Liver (tissue), 8 donors: ENCODE measurements at regions not wholly inside any gene's neighbourhood (a gene's known extent, or its start where the extent isn't known, plus 50 kb on each side); places are given as distances from the start of the nearest gene placed in this dataset.
A peak's percentile ranks its signal among the peaks of the same experiment; 100 is the strongest.

Experiments used
- DNase-seq: peaks from one replicate; pipeline ENCODE4 v3.0.0-alpha.2; 2017; ENCODE audit warnings: low spot score
- H3K27ac ChIP-seq, 2 donors: one replicate each; pipeline ENCODE4 v1.7.0; 2013; ENCODE audit warnings: inconsistent platforms in 2 of 2, low read length in 2 of 2, control low read depth in 1 of 2, low read depth in 1 of 2, mild to moderate bottlenecking in 1 of 2
- H3K27me3 ChIP-seq, 4 donors: one replicate each; pipeline versions ENCODE4 v1.6.1 to v1.7.0; 2013; ENCODE audit warnings: low read length in 3 of 4, inconsistent platforms in 1 of 4, mild to moderate bottlenecking in 1 of 4, moderate library complexity in 1 of 4; ENCODE audit not compliant: control insufficient read depth in 4 of 4, insufficient read depth in 4 of 4
- H3K36me3 ChIP-seq, 4 donors: one replicate each; pipeline versions ENCODE4 v1.6.1 to v1.7.0; 2013; ENCODE audit warnings: low read length in 3 of 4, mild to moderate bottlenecking in 3 of 4, low read depth in 1 of 4, moderate library complexity in 1 of 4; ENCODE audit not compliant: control insufficient read depth in 4 of 4, insufficient read depth in 3 of 4
- H3K4me1 ChIP-seq, 4 donors: one replicate each; pipeline versions ENCODE4 v1.6.1 to v1.7.0; 2013; ENCODE audit warnings: low read length in 3 of 4, mild to moderate bottlenecking in 3 of 4, moderate library complexity in 1 of 4; ENCODE audit not compliant: control insufficient read depth in 4 of 4, insufficient read depth in 4 of 4
- H3K4me3 ChIP-seq, 3 donors: one replicate each; pipeline versions ENCODE4 v1.6.1 to v1.7.0; 2013; ENCODE audit warnings: low read length in 3 of 3, control low read depth in 1 of 3, low read depth in 1 of 3, mild to moderate bottlenecking in 1 of 3
- H3K9ac ChIP-seq, 2 donors: one replicate each; pipeline ENCODE4 v1.7.0; 2013; ENCODE audit warnings: low read length in 2 of 2, mild to moderate bottlenecking in 2 of 2, moderate library complexity in 2 of 2, control low read depth in 1 of 2, low read depth in 1 of 2
- H3K9me3 ChIP-seq, 4 donors: one replicate each; pipeline versions ENCODE4 v1.6.1 to v1.7.0; 2013; ENCODE audit warnings: low read length in 3 of 4; ENCODE audit not compliant: control insufficient read depth in 4 of 4
- CTCF ChIP-seq: fragments of 150-350 bp; IDR thresholded peaks from 2 replicates; pipeline ENCODE4 v1.5.1; 2017; ENCODE audit warnings: improper control_type of control experiment, low read depth, low read length; ENCODE audit not compliant: missing input control
- EGR1 ChIP-seq, 2 donors: IDR thresholded peaks; 2 replicates each; pipeline ENCODE4 v1.6.1; 2016 to 2018; ENCODE audit warnings: antibody characterized with exemption in 2 of 2, low read depth in 2 of 2
- HNF4A ChIP-seq, 2 donors: conservative IDR thresholded peaks; 2 replicates each; pipeline ENCODE4 v1.6.1; 2016; ENCODE audit warnings: antibody characterized with exemption in 2 of 2, mild to moderate bottlenecking in 2 of 2
- HNF4G ChIP-seq: IDR thresholded peaks from 2 replicates; pipeline ENCODE4 v1.6.1; 2016; ENCODE audit warnings: antibody characterized with exemption
- JUND ChIP-seq, 2 donors: IDR thresholded peaks; 2 replicates each; pipeline ENCODE4 v1.6.1; 2016; ENCODE audit warnings: antibody characterized with exemption in 2 of 2
- MAX ChIP-seq: IDR thresholded peaks from 2 replicates; pipeline ENCODE4 v1.6.1; 2016; ENCODE audit warnings: antibody characterized with exemption
- NR2F2 ChIP-seq: IDR thresholded peaks from 2 replicates; pipeline ENCODE4 v1.6.1; 2016; ENCODE audit warnings: antibody characterized with exemption
- REST ChIP-seq: IDR thresholded peaks from 2 replicates; pipeline ENCODE4 v1.6.1; 2016; ENCODE audit warnings: antibody characterized with exemption, mild to moderate bottlenecking
- RXRA ChIP-seq, 2 donors: IDR thresholded peaks; 2 replicates each; pipeline ENCODE4 v1.6.1; 2017 to 2018; ENCODE audit warnings: antibody characterized with exemption in 2 of 2, mild to moderate bottlenecking in 1 of 2
- YY1 ChIP-seq: IDR thresholded peaks from 2 replicates; pipeline ENCODE4 v1.6.1; 2016; ENCODE audit warnings: antibody characterized with exemption, mild to moderate bottlenecking
- WGBS: extraction: QIAGEN DNeasy Blood & Tissue Kit; methylation state at CpG from one replicate; pipeline ENCODE4 v1.1.7; 2013; 5-methylcytosine and 5-hydroxymethylcytosine counted together
- donor health status: healthy.
- donor health status: healthy.
- donor health status: healthy.
- donor health status: healthy.
- donor health status: healthy.

GRCh38 chr20:39195582-39196021 is 233.5 kb downstream of the DHX35 start:
- no peaks in the 10 kb centered on the region for H3K36me3 ChIP-seq
- no peak overlapping the region for H3K27ac ChIP-seq
- TF ChIP-seq NR2F2: no peak
- no peak for TF ChIP-seq EGR1 (IDR thresholded peaks at IDR 0.05; ENCODE audit: low read depth in 2 of 2)
- no peak for TF ChIP-seq MAX
- no peak for TF ChIP-seq RXRA (IDR thresholded peaks at IDR 0.05)
- TF ChIP-seq HNF4A (conservative IDR thresholded peaks at IDR 0.05): no peak
- TF ChIP-seq REST: peak; percentile 96
- TF ChIP-seq HNF4G: no peak
- no peak for TF ChIP-seq YY1
- WGBS: 49% methylated on average over 8 of the region's 8 CpGs
- no peak overlapping the region for H3K9ac ChIP-seq
- peaks cover 2 to 11% (median 4%) of the 10 kb centered on the region in 4 donors for H3K9me3 ChIP-seq
- H3K27me3 ChIP-seq: peaks cover 0 to 8% (median 1%) of the 10 kb centered on the region in 4 donors
- H3K4me1 ChIP-seq: no peaks in the 10 kb centered on the region
- DNase-seq: no peak
- no peak overlapping the region for H3K4me3 ChIP-seq

- Histone ChIP-seq H3K36me3 (no peaks in the 10 kb centered on the region), H3K9ac (no peak overlapping the region), H3K9me3 (no peaks in the 10 kb centered on the region), H3K4me1 (peaks cover 0 to 3% (median 0%) of the 10 kb centered on the region in 4 donors), H3K27ac (no peak overlapping the region), H3K27me3 (peaks cover 0 to 5% (median 0%) of the 10 kb centered on the region in 4 donors), H3K4me3 (no peak overlapping the region)
- no peak for DNase-seq
- TF ChIP-seq JUND (IDR thresholded peaks at IDR 0.05) (peak in 1 of 2 donors; percentile 46), YY1 (no peak)
- 85% methylated on average over 12 of the region's 12 CpGs for WGBS
Measured at GRCh38 chr20:39190666-39191570, 228.8 kb downstream of the DHX35 start.

- DNase-seq: no peak
- H3K9ac ChIP-seq: no peak overlapping the region
- peaks cover 0 to 9% (median 6%) of the 10 kb centered on the region in 4 donors for H3K9me3 ChIP-seq
- H3K27me3 ChIP-seq: no peaks in the 10 kb centered on the region
- H3K4me3 ChIP-seq: no peak overlapping the region
- TF ChIP-seq JUND (IDR thresholded peaks at IDR 0.05) (no peak), CTCF (no peak)
- peaks cover 0 to 3% (median 0%) of the 10 kb centered on the region in 4 donors for H3K4me1 ChIP-seq
- H3K27ac ChIP-seq: no peak overlapping the region
- no peaks in the 10 kb centered on the region for H3K36me3 ChIP-seq
Measured at GRCh38 chr20:39188266-39188765, 226.2 kb downstream of the DHX35 start.
